ENCODE measurements at regions not wholly inside any gene's neighbourhood (a gene's known extent, or its start where the extent isn't known, plus 50 kb on each side); places are given as distances from the start of the nearest gene placed in this dataset.

- H3K27ac ChIP-seq: no peak overlapping the region
- no peaks in the 10 kb centered on the region for H3K9me3 ChIP-seq (ENCODE audit: control insufficient read depth, low read length)
- no peak for TF ChIP-seq CTCF (IDR thresholded peaks at IDR 0.05)
- no peaks in the 10 kb centered on the region for H3K4me1 ChIP-seq
- no peak overlapping the region for H3K4me2 ChIP-seq (ENCODE audit: low read length)
- no peak overlapping the region for H2AFZ ChIP-seq
- no peaks in the 10 kb centered on the region for H3K36me3 ChIP-seq (ENCODE audit: control insufficient read depth, insufficient read depth, low read length)
- H3K9ac ChIP-seq: no peak overlapping the region
- no peak overlapping the region for H3K4me3 ChIP-seq (ENCODE audit: low read depth, low read length)
- H3K79me2 ChIP-seq: no peaks in the 10 kb centered on the region
- no peaks in the 10 kb centered on the region for H3K27me3 ChIP-seq (ENCODE audit: control insufficient read depth, insufficient read depth, low read length)
Observed at GRCh38 chr4:156313497-156313896, 359.8 kb upstream of the CTSO start.

- Histone ChIP-seq H3K9me3 (ENCODE audit: control insufficient read depth, low read length) (no peaks in the 10 kb centered on the region), H3K4me2 (ENCODE audit: low read length) (no peak overlapping the region), H3K36me3 (ENCODE audit: control insufficient read depth, insufficient read depth, low read length) (no peaks in the 10 kb centered on the region), H3K4me3 (ENCODE audit: low read depth, low read length) (no peak overlapping the region), H3K4me1 (no peaks in the 10 kb centered on the region), H2AFZ (no peak overlapping the region), H3K27me3 (ENCODE audit: control insufficient read depth, insufficient read depth, low read length) (no peaks in the 10 kb centered on the region), H3K27ac (no peak overlapping the region), H3K79me2 (no peaks in the 10 kb centered on the region), H3K9ac (no peak overlapping the region)
- no peak for TF ChIP-seq CTCF (IDR thresholded peaks at IDR 0.05)
Observed at GRCh38 chr4:156312261-156312847, 358.7 kb upstream of the CTSO start.

GRCh38 chr4:156309031-156309430 is 355.4 kb upstream of the CTSO start:
- H2AFZ ChIP-seq: no peak overlapping the region
- H3K9me3 ChIP-seq (ENCODE audit: control insufficient read depth, low read length): no peaks in the 10 kb centered on the region
- H3K27me3 ChIP-seq (ENCODE audit: control insufficient read depth, insufficient read depth, low read length): no peaks in the 10 kb centered on the region
- H3K4me3 ChIP-seq (ENCODE audit: low read depth, low read length): no peak overlapping the region
- H3K9ac ChIP-seq: no peak overlapping the region
- H3K36me3 ChIP-seq (ENCODE audit: control insufficient read depth, insufficient read depth, low read length): no peaks in the 10 kb centered on the region
- no peak overlapping the region for H3K27ac ChIP-seq
- H3K79me2 ChIP-seq: no peaks in the 10 kb centered on the region
- no peak for TF ChIP-seq CTCF (IDR thresholded peaks at IDR 0.05)
- no peak overlapping the region for H3K4me2 ChIP-seq (ENCODE audit: low read length)
- no peaks in the 10 kb centered on the region for H3K4me1 ChIP-seq

GRCh38 chr4:156303708-156304107 is 350.0 kb upstream of the CTSO start:
- H3K9me3 ChIP-seq (ENCODE audit: control insufficient read depth, low read length): no peaks in the 10 kb centered on the region

More at GRCh38 chr4:156303708-156304107, 350.0 kb upstream of the CTSO start:
- Histone ChIP-seq H3K36me3 (ENCODE audit: control insufficient read depth, insufficient read depth, low read length) (no peaks in the 10 kb centered on the region), H3K27ac (no peak overlapping the region), H3K4me1 (no peaks in the 10 kb centered on the region), H3K4me2 (ENCODE audit: low read length) (no peak overlapping the region), H3K9ac (no peak overlapping the region), H3K4me3 (ENCODE audit: low read depth, low read length) (no peak overlapping the region), H3K27me3 (ENCODE audit: control insufficient read depth, insufficient read depth, low read length) (no peaks in the 10 kb centered on the region), H2AFZ (no peak overlapping the region), H3K79me2 (no peaks in the 10 kb centered on the region)
- no peak for TF ChIP-seq CTCF (IDR thresholded peaks at IDR 0.05)

Data from parathyroid adenoma (tissue), 2 donors.